ENCODE measurements at regions not wholly inside any gene's neighbourhood (a gene's known extent, or its start where the extent isn't known, plus 50 kb on each side); places are given as distances from the start of the nearest gene placed in this dataset.

DNA sequence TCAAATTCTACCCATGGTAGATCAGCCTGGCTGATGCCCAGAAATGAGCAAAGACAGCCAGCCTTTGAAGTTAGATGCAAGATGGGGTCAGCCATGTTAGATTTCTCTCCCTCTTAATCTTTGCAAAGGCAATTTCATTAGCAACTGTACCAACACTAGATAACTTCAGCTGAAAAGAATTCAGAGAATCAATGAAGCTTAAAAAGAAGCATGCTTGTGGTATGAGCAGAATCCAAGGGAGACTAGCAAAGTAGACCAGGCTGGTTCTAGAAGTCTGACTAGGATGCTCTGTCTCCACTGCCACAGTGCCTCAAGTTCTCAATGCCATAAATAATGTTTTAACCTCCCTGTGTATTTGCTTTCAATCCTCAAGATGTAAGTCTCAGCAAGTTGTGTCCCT, 247.3 kb downstream of the SLC7A11 start:
- H3K4me1 ChIP-seq (ENCODE audit: insufficient read depth, low read length): no peaks in the 10 kb centered on the region
- H3K27me3 ChIP-seq (ENCODE audit: insufficient read depth, low read length): no peaks in the 10 kb centered on the region
- no peak overlapping the region for H2AFZ ChIP-seq (ENCODE audit: low read depth, low read length)
- no peaks in the 10 kb centered on the region for H3K9me3 ChIP-seq (ENCODE audit: low read length)
- no peaks in the 10 kb centered on the region for H3K36me3 ChIP-seq (ENCODE audit: insufficient read depth, low read length)
- H3K4me3 ChIP-seq (ENCODE audit: low read length): no peak overlapping the region

- no peaks in the 10 kb centered on the region for H3K36me3 ChIP-seq (ENCODE audit: insufficient read depth, low read length)
- no peaks in the 10 kb centered on the region for H3K9me3 ChIP-seq (ENCODE audit: low read length)
- H3K27me3 ChIP-seq (ENCODE audit: insufficient read depth, low read length): no peaks in the 10 kb centered on the region
- H3K4me3 ChIP-seq (ENCODE audit: low read length): no peak overlapping the region
- no peaks in the 10 kb centered on the region for H3K4me1 ChIP-seq (ENCODE audit: insufficient read depth, low read length)
- no peak overlapping the region for H2AFZ ChIP-seq (ENCODE audit: low read depth, low read length)
Observed at GRCh38 chr4:137993232-137993631, 248.9 kb downstream of the SLC7A11 start.

GRCh38 chr4:137981277-137981676, 260.9 kb downstream of the SLC7A11 start:
- Histone ChIP-seq H3K27me3 (ENCODE audit: insufficient read depth, low read length) (no peaks in the 10 kb centered on the region), H2AFZ (ENCODE audit: low read depth, low read length) (no peak overlapping the region), H3K36me3 (ENCODE audit: insufficient read depth, low read length) (no peaks in the 10 kb centered on the region), H3K4me1 (ENCODE audit: insufficient read depth, low read length) (no peaks in the 10 kb centered on the region), H3K9me3 (ENCODE audit: low read length) (no peaks in the 10 kb centered on the region), H3K4me3 (ENCODE audit: low read length) (no peak overlapping the region)

DNA sequence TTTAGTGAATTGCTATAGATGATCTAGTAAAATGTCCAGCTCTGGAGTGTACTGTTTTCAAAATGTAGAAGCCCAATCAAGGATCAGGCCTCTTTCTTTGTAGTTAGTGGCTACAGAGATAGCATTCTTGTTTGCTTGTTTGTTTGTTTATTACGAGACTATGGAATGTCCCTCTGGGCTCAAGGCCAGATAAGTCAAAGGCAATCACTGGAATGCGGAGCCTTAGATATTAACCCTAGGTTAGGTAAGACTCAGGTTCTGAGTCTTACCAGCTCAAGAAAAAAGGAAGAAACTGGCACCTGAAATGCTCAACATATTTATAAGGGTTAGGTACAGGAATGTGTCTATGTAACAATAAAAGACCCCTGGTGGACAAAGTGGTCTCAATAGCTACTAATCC, 261.5 kb downstream of the SLC7A11 start:
- Histone ChIP-seq H3K9me3 (ENCODE audit: low read length) (no peaks in the 10 kb centered on the region), H2AFZ (ENCODE audit: low read depth, low read length) (no peak overlapping the region), H3K4me3 (ENCODE audit: low read length) (no peak overlapping the region), H3K4me1 (ENCODE audit: insufficient read depth, low read length) (no peaks in the 10 kb centered on the region), H3K36me3 (ENCODE audit: insufficient read depth, low read length) (no peaks in the 10 kb centered on the region), H3K27me3 (ENCODE audit: insufficient read depth, low read length) (no peaks in the 10 kb centered on the region)

DNA sequence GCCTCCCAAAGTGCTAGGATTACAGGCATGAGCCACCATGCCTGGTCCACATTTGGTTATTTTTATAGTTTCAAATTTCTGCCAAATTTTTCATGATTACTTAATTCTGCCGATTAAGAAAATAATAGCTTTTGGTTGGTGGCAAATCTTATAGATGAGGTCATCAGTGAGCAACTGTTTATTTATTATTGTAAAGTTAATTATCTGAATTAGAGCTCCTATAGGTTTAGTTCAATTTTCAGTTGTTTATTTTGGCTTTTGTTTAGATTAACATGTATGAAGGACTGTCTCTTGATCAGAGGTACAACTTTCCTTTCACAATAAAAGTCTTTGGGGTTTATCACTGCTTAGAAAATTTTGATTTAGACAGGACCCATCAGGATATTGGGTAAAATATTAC, 262.2 kb downstream of the SLC7A11 start:
- Histone ChIP-seq H3K27me3 (ENCODE audit: insufficient read depth, low read length) (no peaks in the 10 kb centered on the region), H3K4me1 (ENCODE audit: insufficient read depth, low read length) (no peaks in the 10 kb centered on the region), H3K36me3 (ENCODE audit: insufficient read depth, low read length) (no peaks in the 10 kb centered on the region), H3K9me3 (ENCODE audit: low read length) (no peaks in the 10 kb centered on the region), H3K4me3 (ENCODE audit: low read length) (no peak overlapping the region), H2AFZ (ENCODE audit: low read depth, low read length) (no peak overlapping the region)

DNA sequence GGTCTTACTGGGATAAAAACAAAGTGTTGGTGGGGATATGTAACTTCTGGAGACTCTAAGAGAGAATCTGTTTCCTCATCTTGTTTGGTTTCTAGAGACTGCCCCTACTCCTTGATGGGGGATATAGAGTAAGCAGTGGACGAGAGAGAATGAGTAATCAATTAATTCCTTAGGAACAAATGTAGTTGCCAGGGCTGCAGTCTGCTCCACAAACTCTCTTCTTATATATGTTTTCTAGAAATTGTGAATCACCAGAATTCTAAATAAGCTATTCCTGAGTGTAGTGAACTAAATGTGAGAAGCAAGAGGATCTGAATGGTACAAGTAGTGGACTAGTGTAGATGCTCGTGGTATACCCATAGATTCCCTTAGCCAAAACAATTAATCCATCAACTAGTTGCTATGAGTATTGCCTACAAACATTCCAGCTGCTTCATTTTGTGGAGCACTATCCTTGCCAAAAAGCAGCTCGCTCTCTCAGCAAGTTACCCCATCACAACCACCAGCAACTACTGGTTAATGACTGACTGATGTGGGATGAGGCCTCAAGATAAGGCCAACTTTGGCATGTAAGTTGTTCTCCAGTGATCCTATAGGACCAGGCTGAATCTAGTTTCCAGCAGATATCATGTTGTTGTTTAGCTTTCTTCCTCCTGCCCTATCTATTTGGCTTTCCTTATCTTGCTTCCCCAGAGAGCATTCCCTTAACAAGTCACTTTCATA, 273.0 kb downstream of the SLC7A11 start:
- Histone ChIP-seq H3K36me3 (ENCODE audit: insufficient read depth, low read length) (no peaks in the 10 kb centered on the region), H3K9me3 (ENCODE audit: low read length) (no peaks in the 10 kb centered on the region), H2AFZ (ENCODE audit: low read depth, low read length) (no peak overlapping the region), H3K4me1 (ENCODE audit: insufficient read depth, low read length) (no peaks in the 10 kb centered on the region), H3K27me3 (ENCODE audit: insufficient read depth, low read length) (no peaks in the 10 kb centered on the region), H3K4me3 (ENCODE audit: low read length) (no peak overlapping the region)

DNA sequence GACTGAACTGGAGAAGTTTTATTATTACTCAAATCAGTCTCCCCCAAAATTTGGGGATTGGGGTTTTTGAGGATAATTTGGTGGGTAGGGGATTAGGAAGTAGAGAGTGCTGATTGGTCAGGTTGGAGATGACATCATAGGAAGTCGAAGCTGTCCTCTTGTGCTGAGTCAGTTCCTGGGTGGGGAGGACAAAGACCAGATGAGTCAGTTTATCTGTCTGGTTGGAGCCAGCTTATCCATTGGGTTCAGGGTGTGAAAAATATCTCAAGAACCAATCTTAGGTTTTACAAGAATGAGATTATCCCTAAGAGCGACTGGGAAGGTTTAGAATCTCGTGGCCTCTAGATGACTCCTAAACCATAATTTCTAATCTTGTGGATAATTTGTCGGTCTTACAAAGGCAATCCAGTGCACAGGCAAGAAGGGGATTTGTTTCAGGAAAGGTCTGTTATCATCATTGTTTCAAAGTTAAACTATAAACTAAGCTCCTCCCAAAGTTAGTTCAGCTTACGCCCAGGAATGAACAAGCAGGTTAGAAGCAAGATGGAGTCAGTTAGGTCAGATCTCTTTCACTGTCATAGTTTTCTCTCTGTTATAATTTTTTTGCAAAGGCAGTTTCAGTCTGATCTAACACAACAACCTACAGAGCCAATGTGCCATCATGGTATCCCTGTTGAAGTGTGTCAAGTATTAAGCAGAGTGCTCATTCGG, 274.5 kb downstream of the SLC7A11 start:
- Histone ChIP-seq H3K27me3 (ENCODE audit: insufficient read depth, low read length) (no peaks in the 10 kb centered on the region), H2AFZ (ENCODE audit: low read depth, low read length) (no peak overlapping the region), H3K36me3 (ENCODE audit: insufficient read depth, low read length) (no peaks in the 10 kb centered on the region), H3K4me1 (ENCODE audit: insufficient read depth, low read length) (no peaks in the 10 kb centered on the region), H3K9me3 (ENCODE audit: low read length) (no peaks in the 10 kb centered on the region), H3K4me3 (ENCODE audit: low read length) (no peak overlapping the region)

GRCh38 chr4:137966504-137966903, 275.6 kb downstream of the SLC7A11 start:
- H2AFZ ChIP-seq (ENCODE audit: low read depth, low read length): no peak overlapping the region
- no peaks in the 10 kb centered on the region for H3K4me1 ChIP-seq (ENCODE audit: insufficient read depth, low read length)
- H3K9me3 ChIP-seq (ENCODE audit: low read length): no peaks in the 10 kb centered on the region
- H3K36me3 ChIP-seq (ENCODE audit: insufficient read depth, low read length): no peaks in the 10 kb centered on the region
- H3K4me3 ChIP-seq (ENCODE audit: low read length): no peak overlapping the region
- no peaks in the 10 kb centered on the region for H3K27me3 ChIP-seq (ENCODE audit: insufficient read depth, low read length)

DNA sequence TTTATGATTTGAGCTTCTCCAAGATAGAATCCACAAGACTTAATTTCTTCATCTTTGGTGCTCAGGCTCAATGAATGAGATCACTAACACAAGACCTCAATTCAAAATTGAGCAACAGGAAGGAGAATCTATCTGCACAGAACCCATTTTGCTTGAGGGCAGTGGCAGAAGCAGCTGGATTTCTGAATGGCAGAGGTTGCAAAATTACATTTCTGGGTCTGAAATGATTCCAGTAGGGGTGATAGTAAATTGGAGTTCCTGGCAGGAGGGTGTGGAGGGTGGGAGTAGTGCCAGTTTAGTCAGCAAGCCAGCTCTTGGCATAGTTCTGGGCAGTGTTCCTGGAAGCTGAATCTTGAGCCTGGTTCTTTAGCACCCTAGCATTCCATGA, 281.1 kb downstream of the SLC7A11 start:
- no peaks in the 10 kb centered on the region for H3K4me1 ChIP-seq (ENCODE audit: insufficient read depth, low read length)
- H3K9me3 ChIP-seq (ENCODE audit: low read length): no peaks in the 10 kb centered on the region
- no peak overlapping the region for H2AFZ ChIP-seq (ENCODE audit: low read depth, low read length)
- no peaks in the 10 kb centered on the region for H3K36me3 ChIP-seq (ENCODE audit: insufficient read depth, low read length)
- H3K4me3 ChIP-seq (ENCODE audit: low read length): no peak overlapping the region
- no peaks in the 10 kb centered on the region for H3K27me3 ChIP-seq (ENCODE audit: insufficient read depth, low read length)

DNA sequence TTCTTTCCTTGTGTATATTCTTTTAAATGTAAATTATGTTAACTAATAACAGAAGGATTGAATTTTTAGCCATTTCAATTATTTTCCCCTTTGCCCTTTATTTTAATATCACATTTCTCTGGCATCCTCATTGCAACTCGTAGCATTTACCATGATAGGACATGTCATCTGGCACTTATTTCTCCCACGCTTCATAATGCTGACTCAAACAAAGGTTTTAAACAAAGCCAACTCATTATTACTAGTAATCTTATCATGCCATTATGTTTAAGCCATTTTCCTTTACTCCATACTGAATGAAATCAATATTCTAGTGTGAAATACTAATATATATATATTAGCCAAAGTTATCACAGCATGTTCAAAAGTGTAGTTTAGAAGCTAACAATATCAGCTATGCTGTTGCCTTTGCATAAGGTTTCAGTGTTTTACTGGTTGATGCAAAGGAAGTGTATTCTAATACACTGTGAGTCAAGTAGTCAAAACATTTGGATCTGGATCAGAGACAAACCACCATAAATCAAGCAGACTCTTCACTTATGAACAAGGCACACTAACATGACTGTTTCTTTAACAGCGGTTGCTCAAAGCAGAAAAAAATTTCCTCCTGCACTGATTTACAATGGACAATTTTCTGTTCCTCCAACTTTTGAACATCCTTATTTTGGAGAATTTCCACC, 281.6 kb downstream of the SLC7A11 start:
- Histone ChIP-seq H3K27me3 (ENCODE audit: insufficient read depth, low read length) (no peaks in the 10 kb centered on the region), H3K4me3 (ENCODE audit: low read length) (no peak overlapping the region), H3K4me1 (ENCODE audit: insufficient read depth, low read length) (no peaks in the 10 kb centered on the region), H2AFZ (ENCODE audit: low read depth, low read length) (no peak overlapping the region), H3K9me3 (ENCODE audit: low read length) (no peaks in the 10 kb centered on the region), H3K36me3 (ENCODE audit: insufficient read depth, low read length) (no peaks in the 10 kb centered on the region)

DNA sequence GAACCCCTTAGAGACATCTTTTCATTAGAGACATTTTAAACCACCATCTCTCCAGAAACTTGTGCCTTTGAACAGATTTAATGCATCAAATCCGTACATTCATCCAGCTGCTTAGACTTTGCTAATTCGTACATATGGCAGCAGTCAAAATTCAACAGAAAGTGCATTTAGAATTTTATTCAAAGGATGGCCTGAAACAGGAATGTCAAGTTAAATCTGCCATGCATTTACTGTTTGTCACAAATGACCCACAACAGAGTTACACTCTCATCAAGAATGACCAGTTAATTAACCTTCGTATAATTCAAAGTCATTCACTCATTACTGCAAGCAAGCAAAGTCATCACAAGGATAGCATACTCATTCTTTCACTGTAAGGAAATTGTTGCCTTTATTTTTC, 284.3 kb downstream of the SLC7A11 start:
- no peak overlapping the region for H2AFZ ChIP-seq (ENCODE audit: low read depth, low read length)
- H3K36me3 ChIP-seq (ENCODE audit: insufficient read depth, low read length): no peaks in the 10 kb centered on the region
- no peaks in the 10 kb centered on the region for H3K27me3 ChIP-seq (ENCODE audit: insufficient read depth, low read length)
- no peaks in the 10 kb centered on the region for H3K9me3 ChIP-seq (ENCODE audit: low read length)
- H3K4me1 ChIP-seq (ENCODE audit: insufficient read depth, low read length): no peaks in the 10 kb centered on the region
- no peak overlapping the region for H3K4me3 ChIP-seq (ENCODE audit: low read length)

DNA sequence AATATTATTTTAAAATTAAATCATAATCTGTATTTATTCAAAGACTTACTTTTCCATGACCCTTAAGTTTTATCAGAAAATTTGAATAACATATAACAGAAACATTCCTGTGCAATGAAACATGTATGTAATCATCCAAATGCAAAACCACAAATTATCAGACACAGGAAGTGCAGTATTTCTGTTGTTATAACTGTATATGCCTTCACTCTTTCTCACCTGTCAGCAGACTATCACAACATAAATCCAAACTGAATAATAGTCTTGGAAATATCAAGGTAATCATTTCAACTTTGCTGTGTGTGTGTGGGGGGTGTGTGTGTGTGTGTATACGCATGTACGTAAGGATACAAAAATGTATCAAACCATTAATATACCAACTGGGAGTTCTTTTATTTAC, 285.9 kb downstream of the SLC7A11 start:
- Histone ChIP-seq H3K4me1 (ENCODE audit: insufficient read depth, low read length) (no peaks in the 10 kb centered on the region), H2AFZ (ENCODE audit: low read depth, low read length) (no peak overlapping the region), H3K27me3 (ENCODE audit: insufficient read depth, low read length) (no peaks in the 10 kb centered on the region), H3K9me3 (ENCODE audit: low read length) (no peaks in the 10 kb centered on the region), H3K4me3 (ENCODE audit: low read length) (no peak overlapping the region), H3K36me3 (ENCODE audit: insufficient read depth, low read length) (no peaks in the 10 kb centered on the region)

DNA sequence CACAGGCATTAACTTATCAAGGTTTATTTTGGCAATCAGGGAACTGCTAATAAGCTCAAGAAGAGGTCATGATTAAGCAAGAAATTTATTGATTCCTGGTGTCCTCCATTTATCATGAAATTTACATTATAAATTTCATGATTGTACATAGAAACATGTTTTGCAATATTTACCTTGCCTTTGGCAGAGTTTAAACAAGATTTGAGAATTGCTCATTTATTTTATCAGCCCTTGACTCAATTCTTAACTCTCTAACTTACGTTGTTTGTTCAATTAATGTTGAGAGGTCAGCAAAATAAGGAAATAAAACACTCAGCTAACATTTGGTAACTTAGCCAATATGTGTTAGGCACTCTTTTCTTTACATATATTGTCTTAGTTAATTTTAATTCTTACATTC, 286.6 kb downstream of the SLC7A11 start:
- Histone ChIP-seq H2AFZ (ENCODE audit: low read depth, low read length) (no peak overlapping the region), H3K4me1 (ENCODE audit: insufficient read depth, low read length) (no peaks in the 10 kb centered on the region), H3K4me3 (ENCODE audit: low read length) (no peak overlapping the region), H3K9me3 (ENCODE audit: low read length) (no peaks in the 10 kb centered on the region), H3K36me3 (ENCODE audit: insufficient read depth, low read length) (no peaks in the 10 kb centered on the region), H3K27me3 (ENCODE audit: insufficient read depth, low read length) (no peaks in the 10 kb centered on the region)

All from neuron (in vitro differentiated cells).